ENCODE measurements at regions not wholly inside any gene's neighbourhood (a gene's known extent, or its start where the extent isn't known, plus 50 kb on each side); places are given as distances from the start of the nearest gene placed in this dataset.

- H3K9ac ChIP-seq (ENCODE audit: low read length), result no peak overlapping the region
- no peak overlapping the region for H3K4me2 ChIP-seq (replicated peaks; ENCODE audit: low read depth, low read length, poor library complexity, severe bottlenecking)
- no peak for DNase-seq
- ATAC-seq (ENCODE audit: low read depth), result no peak
- no peak overlapping the region for H2AFZ ChIP-seq (ENCODE audit: insufficient read depth, low read depth, low read length, poor library complexity, severe bottlenecking)
- intact Hi-C loops (cut with micrococcal nuclease), result no loop called here
- Mint-ChIP-seq H3K27ac (no peak overlapping the region), H3K4me3 (no peak overlapping the region), H3K27me3 (no peaks in the 10 kb centered on the region), H3K9me3 (ENCODE audit: insufficient read depth) (peaks cover 5% of the 10 kb centered on the region), H3K4me1 (no peaks in the 10 kb centered on the region)
- TF ChIP-seq CTCF (IDR thresholded peaks at IDR 0.05) (no peak), EZH2 (IDR thresholded peaks at IDR 0.05; ENCODE audit: borderline replicate concordance, insufficient read depth, low read depth, low read length, poor library complexity, severe bottlenecking) (no peak)
- no peaks in the 10 kb centered on the region for H3K27me3 ChIP-seq (replicated peaks in 1 of 4; ENCODE audit: control extremely low read depth in 1 of 4, control insufficient read depth in 3 of 4, insufficient read depth in 4 of 4, low read length in 3 of 4)
- H3K36me3 ChIP-seq (replicated peaks in 1 of 2; ENCODE audit: control extremely low read depth in 1 of 2, control insufficient read depth in 1 of 2, extremely low read depth in 1 of 2, insufficient read depth in 2 of 2, low read length in 1 of 2), result no peaks in the 10 kb centered on the region
- POLR2A ChIA-PET, result no interaction called here
- CTCF ChIA-PET, result no interaction called here
- H3K4me1 ChIP-seq (ENCODE audit: control insufficient read depth in 2 of 2, insufficient read depth in 2 of 2, low read length in 2 of 2), result no peaks in the 10 kb centered on the region
- H3K4me3 ChIP-seq (ENCODE audit: control extremely low read depth in 1 of 5, extremely low read depth in 1 of 5, insufficient read depth in 1 of 5, low read depth in 2 of 5, low read length in 4 of 5), result no peak overlapping the region
- H3K27ac ChIP-seq (ENCODE audit: low read length in 2 of 2), result no peak overlapping the region
- 72% methylated on average over 3 of the region's 5 CpGs for WGBS (ENCODE audit: insufficient coverage)
- H4K20me1 ChIP-seq (ENCODE audit: control insufficient read depth, insufficient read depth, low read length, poor library complexity, severe bottlenecking), result no peaks in the 10 kb centered on the region
- H3K79me2 ChIP-seq (ENCODE audit: control insufficient read depth, insufficient read depth, low read length), result no peaks in the 10 kb centered on the region
- H3K9me3 ChIP-seq (ENCODE audit: control extremely low read depth in 1 of 3, control insufficient read depth in 2 of 3, insufficient read depth in 1 of 3, low read length in 2 of 3), result no peaks in the 10 kb centered on the region
These were observed 1086.1 kb upstream of the CNTN5 start for GRCh38 chr11:97934572-97935208.

- no peak overlapping the region for H3K9ac ChIP-seq (ENCODE audit: low read length)
- intact Hi-C loops (cut with micrococcal nuclease), result no loop called here
- no peaks in the 10 kb centered on the region for H3K79me2 ChIP-seq (ENCODE audit: control insufficient read depth, insufficient read depth, low read length)
- Mint-ChIP-seq H3K27me3 (no peaks in the 10 kb centered on the region), H3K4me3 (no peak overlapping the region), H3K27ac (no peak overlapping the region), H3K9me3 (ENCODE audit: insufficient read depth) (peaks cover 7% of the 10 kb centered on the region), H3K4me1 (no peaks in the 10 kb centered on the region)
- H3K27me3 ChIP-seq (replicated peaks in 1 of 4; ENCODE audit: control extremely low read depth in 1 of 4, control insufficient read depth in 3 of 4, insufficient read depth in 4 of 4, low read length in 3 of 4), result no peaks in the 10 kb centered on the region
- no peak for TF ChIP-seq CTCF (IDR thresholded peaks at IDR 0.05)
- no peak for TF ChIP-seq EZH2 (IDR thresholded peaks at IDR 0.05; ENCODE audit: borderline replicate concordance, insufficient read depth, low read depth, low read length, poor library complexity, severe bottlenecking)
- no peak overlapping the region for H3K4me2 ChIP-seq (replicated peaks; ENCODE audit: low read depth, low read length, poor library complexity, severe bottlenecking)
- H3K9me3 ChIP-seq (ENCODE audit: control extremely low read depth in 1 of 3, control insufficient read depth in 2 of 3, insufficient read depth in 1 of 3, low read length in 2 of 3), result no peaks in the 10 kb centered on the region
- H3K4me1 ChIP-seq (ENCODE audit: control insufficient read depth in 2 of 2, insufficient read depth in 2 of 2, low read length in 2 of 2), result no peaks in the 10 kb centered on the region
- POLR2A ChIA-PET, result no interaction called here
- no peak for DNase-seq
- CTCF ChIA-PET, result no interaction called here
- H3K4me3 ChIP-seq (ENCODE audit: control extremely low read depth in 1 of 5, extremely low read depth in 1 of 5, insufficient read depth in 1 of 5, low read depth in 2 of 5, low read length in 4 of 5), result no peak overlapping the region
- no peaks in the 10 kb centered on the region for H3K36me3 ChIP-seq (replicated peaks in 1 of 2; ENCODE audit: control extremely low read depth in 1 of 2, control insufficient read depth in 1 of 2, extremely low read depth in 1 of 2, insufficient read depth in 2 of 2, low read length in 1 of 2)
- no peak overlapping the region for H2AFZ ChIP-seq (ENCODE audit: insufficient read depth, low read depth, low read length, poor library complexity, severe bottlenecking)
- H4K20me1 ChIP-seq (ENCODE audit: control insufficient read depth, insufficient read depth, low read length, poor library complexity, severe bottlenecking), result no peaks in the 10 kb centered on the region
- 94% methylated on average over 2 of the region's 3 CpGs for WGBS (ENCODE audit: insufficient coverage)
- H3K27ac ChIP-seq (ENCODE audit: low read length in 2 of 2), result no peak overlapping the region
- no peak for ATAC-seq (ENCODE audit: low read depth)
These were observed 1083.2 kb upstream of the CNTN5 start for GRCh38 chr11:97937501-97937900.
